ENCODE measurements at regions not wholly inside any gene's neighbourhood (a gene's known extent, or its start where the extent isn't known, plus 50 kb on each side); places are given as distances from the start of the nearest gene placed in this dataset.
"Not testable (repeated sequence)": the region's sequence is repeated elsewhere in the genome, so short reads cannot be mapped to it uniquely, and the experiment has no call there.

- H3K27ac ChIP-seq: no peak overlapping the region
- no peak for ATAC-seq
- no peaks in the 10 kb centered on the region for H3K27me3 ChIP-seq (ENCODE audit: insufficient read depth in 3 of 3, low read length in 2 of 3)
- 97% methylated on average over 6 of the region's 6 CpGs for WGBS, 3 donors
- DNase-seq: no peak
- H3K4me1 ChIP-seq: peaks cover 12% of the 10 kb centered on the region
- no peaks in the 10 kb centered on the region for H3K36me3 ChIP-seq (ENCODE audit: insufficient read depth in 1 of 2, low read depth in 1 of 2)
- TF ChIP-seq CTCF (IDR thresholded peaks at IDR 0.05): no peak
- no peaks in the 10 kb centered on the region for H3K9me3 ChIP-seq
- intact Hi-C loops (cut with DNase I): loop anchor here in 1 of 2 donors (10.0 kb wide), 1 partner anchor 160 kb away; no protein-coding TSS in a partner anchor
- no peak overlapping the region for H3K4me3 ChIP-seq
Measured at GRCh38 chr20:57814529-57814928, 104.7 kb upstream of the PMEPA1 start.

GRCh38 chr20:57813509-57814269 is 103.9 kb upstream of the PMEPA1 start:
- intact Hi-C loops (cut with DNase I): loop anchor here in 1 of 2 donors (10.0 kb wide), 1 partner anchor 159 kb away; no protein-coding TSS in a partner anchor
- 90 to 95% (median 95%) methylated on average over 6 of the region's 6 CpGs for WGBS, 3 donors

GRCh38 chr20:57812632-57813031 is 102.8 kb upstream of the PMEPA1 start:
- H3K36me3 ChIP-seq (ENCODE audit: insufficient read depth in 1 of 2, low read depth in 1 of 2); H3K4me3 ChIP-seq; DNase-seq; H3K27me3 ChIP-seq (ENCODE audit: insufficient read depth in 3 of 3, low read length in 2 of 3); H3K9me3 ChIP-seq: not testable (repeated sequence)
- ATAC-seq: peak in 3 of 4 donors; percentile 29 to 58 (median 54)
- intact Hi-C loops (cut with DNase I): loop anchor here in 1 of 2 donors (10.0 kb wide), 1 partner anchor 158 kb away; no protein-coding TSS in a partner anchor
- WGBS, 3 donors: 32 to 57% (median 39%) methylated on average over 4 of the region's 4 CpGs
- Histone ChIP-seq H3K4me1 (peaks cover 12% of the 10 kb centered on the region), H3K27ac (peak overlapping the region; percentile 21)

More at GRCh38 chr20:57813509-57814269, 103.9 kb upstream of the PMEPA1 start:
- TF ChIP-seq CTCF (IDR thresholded peaks at IDR 0.05): no peak
- Histone ChIP-seq H3K36me3 (ENCODE audit: insufficient read depth in 1 of 2, low read depth in 1 of 2) (no peaks in the 10 kb centered on the region), H3K4me1 (peaks cover 12% of the 10 kb centered on the region), H3K27ac (no peak overlapping the region), H3K4me3 (no peak overlapping the region), H3K9me3 (no peaks in the 10 kb centered on the region), H3K27me3 (ENCODE audit: insufficient read depth in 3 of 3, low read length in 2 of 3) (no peaks in the 10 kb centered on the region)
- DNase-seq (no peak), ATAC-seq (no peak)

- ATAC-seq (peak in 3 of 4 donors; percentile 46 to 64 (median 55)), DNase-seq (no peak)
- no peaks in the 10 kb centered on the region for H3K9me3 ChIP-seq
- peaks cover 12% of the 10 kb centered on the region for H3K4me1 ChIP-seq
- H3K4me3 ChIP-seq: no peak overlapping the region
- no peaks in the 10 kb centered on the region for H3K36me3 ChIP-seq (ENCODE audit: insufficient read depth in 1 of 2, low read depth in 1 of 2)
- WGBS, 3 donors: 23 to 45% (median 24%) methylated on average over 9 of the region's 9 CpGs
- no peak for TF ChIP-seq CTCF (IDR thresholded peaks at IDR 0.05)
- intact Hi-C loops (cut with DNase I): loop anchor here in 1 of 2 donors (10.0 kb wide), 1 partner anchor 157 kb away; no protein-coding TSS in a partner anchor
- H3K27ac ChIP-seq: no peak overlapping the region
- H3K27me3 ChIP-seq (ENCODE audit: insufficient read depth in 3 of 3, low read length in 2 of 3): no peaks in the 10 kb centered on the region
Measured at GRCh38 chr20:57811374-57812020, 101.7 kb upstream of the PMEPA1 start.

Data from psoas muscle (tissue), 7 donors.